GM18873 (cell line): ENCODE measurements at regions not wholly inside any gene's neighbourhood (a gene's known extent, or its start where the extent isn't known, plus 50 kb on each side); places are given as distances from the start of the nearest gene placed in this dataset.
"Not testable (repeated sequence)": the region's sequence is repeated elsewhere in the genome, so short reads cannot be mapped to it uniquely, and the experiment has no call there.

Experiments used
- ATAC-seq: cut with Tn5 transposase; IDR thresholded peaks from one replicate; pipeline ENCODE4 v1.9.1; 2021; ENCODE audit warnings: mild to moderate bottlenecking, moderate library complexity, moderate number of reproducible peaks; ENCODE audit not compliant: unreplicated experiment, low FRiP score

- ATAC-seq: no peak
Measured at GRCh38 chr2:224126003-224126402, 86.9 kb upstream of the SERPINE2 start.

GRCh38 chr2:224122542-224122941, 83.5 kb upstream of the SERPINE2 start:
- ATAC-seq: no peak

GRCh38 chr2:224121406-224122067, 82.5 kb upstream of the SERPINE2 start:
- ATAC-seq: no peak

- no peak for ATAC-seq
Measured at GRCh38 chr2:224120986-224121385, 81.9 kb upstream of the SERPINE2 start.

- ATAC-seq: not testable (repeated sequence)
Measured at GRCh38 chr2:224119846-224120245, 80.8 kb upstream of the SERPINE2 start.

GRCh38 chr2:224114428-224114827, 75.3 kb upstream of the SERPINE2 start:
- no peak for ATAC-seq

- ATAC-seq: not testable (repeated sequence)
Measured at GRCh38 chr2:224113930-224114329, 74.8 kb upstream of the SERPINE2 start.

GRCh38 chr2:224111576-224111975, 72.5 kb upstream of the SERPINE2 start:
- no peak for ATAC-seq

GRCh38 chr2:224110811-224111210, 71.7 kb upstream of the SERPINE2 start:
- ATAC-seq: no peak

GRCh38 chr2:224109751-224110150, 70.7 kb upstream of the SERPINE2 start:
- no peak for ATAC-seq

GRCh38 chr2:224106794-224107193, 67.7 kb upstream of the SERPINE2 start:
- no peak for ATAC-seq

- no peak for ATAC-seq
Measured at GRCh38 chr2:224104668-224105386, 65.7 kb upstream of the SERPINE2 start.

- no peak for ATAC-seq
Measured at GRCh38 chr2:224103651-224104050, 64.6 kb upstream of the SERPINE2 start.

GRCh38 chr2:224102991-224103390, 63.9 kb upstream of the SERPINE2 start:
- no peak for ATAC-seq

GRCh38 chr2:224101820-224102630, 62.9 kb upstream of the SERPINE2 start:
- ATAC-seq: no peak

GRCh38 chr2:224099861-224100643, 61.0 kb upstream of the SERPINE2 start:
- no peak for ATAC-seq

- no peak for ATAC-seq
Measured at GRCh38 chr2:224098481-224099230, 59.6 kb upstream of the SERPINE2 start.

GRCh38 chr2:224094413-224094812, 55.3 kb upstream of the SERPINE2 start:
- no peak for ATAC-seq

GRCh38 chr2:224091671-224092070, 52.6 kb upstream of the SERPINE2 start:
- ATAC-seq: not testable (repeated sequence)

GRCh38 chr2:224089606-224090005, 50.5 kb upstream of the SERPINE2 start:
- ATAC-seq: not testable (repeated sequence)
